HG02852 (cell line): ENCODE measurements at regions not wholly inside any gene's neighbourhood (a gene's known extent, or its start where the extent isn't known, plus 50 kb on each side); places are given as distances from the start of the nearest gene placed in this dataset.

Experiments
- ATAC-seq: cut with Tn5 transposase; IDR thresholded peaks from one replicate; pipeline ENCODE4 v1.9.1; 2021; ENCODE audit warnings: mild to moderate bottlenecking, moderate library complexity; ENCODE audit not compliant: unreplicated experiment

DNA sequence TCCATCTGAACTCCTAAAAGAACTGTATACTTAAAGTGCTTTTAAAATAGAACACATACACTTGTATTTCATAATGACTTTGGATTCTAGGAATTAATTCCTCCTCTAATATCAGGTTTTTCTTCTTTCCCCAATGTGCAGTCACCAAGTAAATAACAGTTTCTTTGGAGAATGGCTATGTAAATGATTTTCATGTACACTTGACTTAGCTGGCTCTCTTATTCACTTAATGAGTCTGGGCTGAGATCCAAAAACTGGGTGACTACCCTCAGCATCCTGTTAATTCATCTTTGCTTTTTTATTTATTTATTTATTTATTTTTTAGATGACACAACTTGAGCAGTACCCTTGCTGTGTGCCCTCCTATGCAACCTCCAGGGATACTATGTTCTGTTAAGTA lies 1003.7 kb downstream of the SLITRK1 start:
- ATAC-seq = no peak

DNA sequence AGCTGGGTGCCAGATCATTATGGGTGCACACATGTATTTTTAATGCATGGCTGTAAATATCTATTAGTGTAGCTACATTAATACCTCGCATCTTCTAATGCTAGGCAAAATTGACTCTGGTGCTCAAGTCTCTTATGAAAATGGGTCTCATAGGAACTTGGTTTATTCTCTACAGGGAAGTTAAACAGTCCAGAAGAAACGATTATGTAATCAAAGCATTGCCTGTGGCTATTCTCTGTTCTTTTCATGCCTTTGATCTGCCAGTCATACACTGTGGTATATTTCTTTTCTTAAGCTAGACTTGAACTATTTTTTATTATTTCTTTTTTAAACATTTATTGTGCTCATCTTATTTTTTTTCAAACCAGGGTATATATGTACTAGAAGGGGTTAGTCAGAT lies 1015.0 kb downstream of the SLITRK1 start:
- ATAC-seq = no peak

DNA sequence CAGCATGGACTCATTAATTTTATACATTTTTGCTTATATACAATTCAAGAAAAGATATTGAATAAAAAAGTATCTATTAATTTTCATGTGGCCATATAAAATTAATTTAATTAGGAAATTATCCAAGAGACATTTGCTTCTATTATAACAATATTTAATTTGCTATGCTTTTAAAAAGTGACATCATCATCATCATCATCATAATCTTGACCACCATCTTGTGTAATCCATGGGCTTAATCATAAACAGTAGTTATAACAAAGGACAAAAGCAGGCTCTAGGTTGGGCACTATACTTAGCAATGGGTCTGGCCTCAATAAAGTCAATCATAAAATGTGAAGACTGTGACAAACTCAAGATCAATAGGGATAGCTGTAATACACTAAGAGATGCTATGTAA lies 1031.6 kb downstream of the SLITRK1 start:
- no peak for ATAC-seq

DNA sequence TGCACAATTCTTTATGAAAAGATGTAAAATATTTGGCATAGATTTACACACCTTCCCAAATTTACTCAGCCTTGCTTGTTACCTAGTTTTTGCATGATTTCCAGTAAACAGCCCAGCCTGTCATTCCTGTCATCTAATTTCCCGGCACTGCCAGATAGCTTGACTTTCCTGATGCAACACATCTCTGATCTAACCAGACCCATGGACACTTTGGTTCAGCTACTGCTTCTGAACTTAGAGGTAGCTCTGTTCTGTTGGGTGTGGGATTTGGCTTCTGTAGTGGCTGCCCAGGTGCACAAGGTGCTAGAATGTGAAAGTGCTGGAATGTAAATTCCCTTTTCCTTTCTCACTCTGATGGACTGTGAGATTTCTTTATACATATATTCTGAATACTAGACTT lies 1033.5 kb downstream of the SLITRK1 start:
- no peak for ATAC-seq

DNA sequence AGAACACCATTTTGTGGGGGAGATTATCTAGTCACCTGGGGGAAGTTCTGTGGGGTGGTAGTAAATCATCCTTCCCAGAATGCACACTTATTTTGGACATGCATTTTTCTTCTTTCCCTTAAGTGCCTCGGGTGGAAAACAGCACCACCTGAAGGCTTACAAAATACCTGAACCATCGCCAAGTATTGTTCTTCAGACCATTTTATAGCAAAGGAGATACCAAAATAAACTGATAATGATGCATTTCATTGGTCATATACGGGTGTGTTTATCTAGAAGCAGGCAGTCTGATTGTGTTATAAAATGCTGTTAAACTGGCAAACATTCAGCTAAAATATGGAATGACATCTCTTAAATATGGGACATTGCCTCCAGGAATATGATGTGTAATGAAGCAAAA lies 1034.7 kb downstream of the SLITRK1 start:
- no peak for ATAC-seq

DNA sequence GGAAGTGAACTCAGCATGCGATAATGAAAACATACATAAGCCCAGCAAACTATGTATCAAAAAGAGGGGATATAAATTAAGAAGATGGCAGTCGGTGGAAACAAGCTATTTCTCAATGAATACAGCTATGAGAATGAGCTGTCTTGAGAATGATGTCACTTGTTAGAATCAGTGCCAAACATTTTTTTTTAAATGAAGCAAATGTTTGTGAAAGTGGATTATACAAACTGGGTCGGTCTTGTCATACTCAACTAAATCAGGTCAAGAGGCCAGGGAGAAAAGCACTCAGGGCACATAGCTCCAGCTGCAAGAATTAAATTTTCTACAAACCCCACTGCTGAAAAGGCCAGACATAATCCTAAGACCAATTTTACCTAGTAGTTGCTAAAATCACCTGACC lies 1048.4 kb downstream of the SLITRK1 start:
- no peak for ATAC-seq

DNA sequence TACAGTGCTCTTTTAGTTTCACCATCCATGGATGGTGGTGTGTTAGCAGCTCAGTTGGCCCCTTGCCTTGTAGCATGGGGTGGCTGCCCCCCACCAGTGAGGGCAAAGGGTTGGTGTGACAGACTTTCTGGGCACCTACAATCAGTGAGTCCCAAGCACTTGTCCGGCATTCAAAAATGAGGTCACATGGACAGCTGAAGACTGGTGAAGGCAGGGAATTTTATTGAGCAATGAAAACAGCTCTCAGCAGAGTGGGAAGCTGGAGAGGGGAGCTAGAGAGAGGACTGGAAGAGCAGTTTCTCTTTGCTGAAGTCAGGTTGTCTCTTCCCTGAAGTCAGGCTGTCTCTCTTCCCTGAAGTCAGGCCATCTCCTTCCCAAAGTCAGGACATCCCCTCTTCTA lies 1053.2 kb downstream of the SLITRK1 start:
- no peak for ATAC-seq

DNA sequence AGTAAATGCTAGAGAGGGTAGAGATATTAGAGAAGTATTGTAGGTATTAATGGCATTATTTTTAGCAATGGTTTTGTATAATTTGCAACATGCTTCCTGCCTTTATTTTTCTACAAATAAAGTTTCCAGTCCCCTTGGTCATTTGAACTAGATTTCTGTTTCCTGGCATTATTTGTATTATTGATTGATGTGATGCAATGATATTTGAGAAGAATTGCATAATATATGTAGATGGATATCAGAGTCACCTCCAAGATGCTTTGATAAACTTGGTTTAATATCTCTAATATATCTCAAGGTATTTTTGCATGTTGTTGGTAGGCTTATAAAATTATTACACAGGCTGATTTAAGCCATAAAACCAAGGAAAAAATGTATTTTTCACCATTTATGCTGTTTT lies 1054.5 kb downstream of the SLITRK1 start:
- ATAC-seq = no peak

DNA sequence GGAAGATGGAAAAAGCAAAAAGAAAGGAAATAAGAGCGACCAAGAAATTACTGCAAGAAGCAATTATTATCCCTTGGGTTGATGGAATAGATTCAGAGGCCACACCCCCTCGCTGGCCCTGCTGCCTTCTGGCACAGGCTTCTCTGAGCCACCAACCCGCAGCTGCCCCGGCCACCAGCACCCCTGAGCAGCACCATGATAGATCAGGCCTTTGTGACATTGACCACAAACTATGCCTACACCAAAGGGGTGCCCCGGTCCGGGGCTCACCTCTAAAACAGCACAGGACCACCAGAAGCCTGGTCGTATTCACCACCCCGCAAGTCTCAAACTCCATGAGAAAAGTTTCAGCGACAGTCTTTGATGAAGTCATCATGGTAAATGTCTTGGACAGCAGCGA lies 1059.3 kb downstream of the SLITRK1 start:
- ATAC-seq = no peak

DNA sequence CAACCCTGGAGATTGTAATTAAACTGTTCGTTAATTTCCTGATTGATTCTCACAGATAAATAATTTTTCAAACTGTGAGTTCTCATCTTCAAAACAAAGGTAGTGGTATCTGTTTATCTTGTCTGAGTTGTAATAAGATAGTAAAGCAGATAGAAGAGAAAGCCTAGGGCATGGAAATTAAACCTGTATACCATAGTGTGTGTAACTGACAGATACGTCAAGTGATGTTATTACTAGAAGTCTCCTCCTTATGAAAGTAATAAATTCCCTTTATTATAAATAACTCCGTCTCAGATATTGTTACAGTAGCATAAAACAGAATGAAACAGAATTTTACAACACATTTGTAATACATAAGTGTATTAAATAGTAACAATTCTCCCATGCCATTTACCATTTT lies 1065.1 kb downstream of the SLITRK1 start:
- no peak for ATAC-seq

DNA sequence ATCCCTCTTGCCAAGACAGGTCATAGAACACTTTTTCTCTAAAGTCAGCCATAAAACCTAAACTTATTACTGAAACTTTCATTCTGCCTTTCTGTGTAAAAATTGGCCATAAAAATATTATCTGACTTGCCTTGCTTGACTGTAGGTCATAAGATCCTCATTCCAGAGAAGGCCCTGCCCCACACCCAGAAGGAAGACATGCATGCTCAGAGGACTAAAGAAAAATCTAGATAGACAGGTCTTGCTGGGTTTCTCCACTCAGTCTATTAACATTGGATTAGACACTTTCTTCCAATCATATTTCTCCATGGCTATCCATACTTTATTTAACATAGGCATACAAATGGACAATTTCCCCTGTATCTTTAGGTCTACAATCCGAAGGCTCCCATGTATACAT lies 1066.5 kb downstream of the SLITRK1 start:
- no peak for ATAC-seq

DNA sequence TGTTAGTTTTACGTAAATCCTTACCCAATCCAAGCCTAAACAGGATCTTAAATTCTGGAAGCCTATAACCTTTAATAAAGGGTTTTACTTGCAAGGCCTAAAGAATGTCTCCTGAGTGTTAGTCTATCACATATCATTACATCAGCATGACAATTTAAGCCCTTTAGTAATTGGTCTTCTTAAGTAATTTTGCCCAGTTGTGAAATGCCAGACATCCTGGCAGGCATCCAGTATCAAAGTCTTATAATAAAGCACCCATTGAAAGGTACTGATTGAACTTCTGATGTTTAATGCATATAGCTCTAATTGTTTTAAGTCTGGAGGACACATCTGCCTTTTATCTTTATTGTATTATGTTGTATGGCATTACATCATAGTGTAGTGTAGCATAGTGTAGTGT lies 1078.9 kb downstream of the SLITRK1 start:
- ATAC-seq = no peak

DNA sequence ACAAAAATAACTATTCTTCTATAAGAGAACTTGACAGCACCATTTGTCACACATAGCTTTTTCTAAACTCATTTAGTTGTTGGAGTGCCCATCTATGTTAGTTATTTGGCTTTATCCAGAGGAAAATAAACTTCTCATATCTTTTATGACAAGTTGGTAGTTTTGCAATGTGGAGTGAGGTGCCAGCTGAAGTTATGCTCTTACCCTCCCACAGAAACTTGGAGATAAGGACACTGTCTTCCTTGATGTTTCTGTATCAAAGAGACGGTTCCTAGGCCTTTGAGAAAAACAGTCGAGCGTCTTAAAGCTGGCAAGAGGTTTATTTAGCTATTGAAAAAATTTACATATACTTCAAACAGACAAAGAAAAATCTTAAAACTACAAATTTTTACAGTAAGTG lies 1079.7 kb downstream of the SLITRK1 start:
- no peak for ATAC-seq

DNA sequence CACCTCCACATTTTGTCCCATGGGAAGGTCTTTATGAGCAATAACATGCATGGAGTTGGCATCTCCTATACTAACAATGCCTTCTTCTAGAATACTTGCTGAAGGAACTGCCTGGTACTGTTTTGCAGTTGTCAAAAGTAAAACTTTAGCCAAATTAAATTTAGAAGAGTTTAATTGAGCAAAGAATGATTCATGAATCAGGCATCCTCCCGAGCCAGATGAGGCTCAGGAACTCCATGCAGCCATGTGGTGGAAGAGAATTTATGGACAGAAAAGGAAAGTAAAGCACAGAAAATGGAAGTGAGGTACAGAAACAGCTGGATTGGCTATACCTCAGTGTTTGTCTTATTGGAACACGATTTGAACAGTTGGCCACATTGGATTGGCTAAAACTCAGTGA lies 1081.9 kb downstream of the SLITRK1 start:
- no peak for ATAC-seq

DNA sequence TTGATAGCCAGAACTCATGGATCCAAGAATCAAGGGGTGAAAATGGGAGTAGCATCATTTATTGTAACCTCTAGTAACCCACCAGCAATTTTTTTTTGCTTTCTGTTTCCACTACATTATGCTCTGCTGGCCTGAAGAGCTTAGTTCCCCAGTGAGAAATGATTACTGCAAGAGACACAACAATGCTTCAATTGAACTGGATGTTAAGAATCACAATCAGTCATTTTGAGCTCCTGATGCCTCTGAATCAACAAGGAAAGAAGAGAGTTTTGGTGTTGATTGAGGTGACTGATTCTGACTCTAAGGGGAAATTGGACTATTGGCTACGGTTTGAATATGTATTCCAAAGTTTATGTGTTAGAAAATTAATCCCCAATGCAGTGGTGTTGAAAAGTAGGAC lies 1084.4 kb downstream of the SLITRK1 start:
- no peak for ATAC-seq

DNA sequence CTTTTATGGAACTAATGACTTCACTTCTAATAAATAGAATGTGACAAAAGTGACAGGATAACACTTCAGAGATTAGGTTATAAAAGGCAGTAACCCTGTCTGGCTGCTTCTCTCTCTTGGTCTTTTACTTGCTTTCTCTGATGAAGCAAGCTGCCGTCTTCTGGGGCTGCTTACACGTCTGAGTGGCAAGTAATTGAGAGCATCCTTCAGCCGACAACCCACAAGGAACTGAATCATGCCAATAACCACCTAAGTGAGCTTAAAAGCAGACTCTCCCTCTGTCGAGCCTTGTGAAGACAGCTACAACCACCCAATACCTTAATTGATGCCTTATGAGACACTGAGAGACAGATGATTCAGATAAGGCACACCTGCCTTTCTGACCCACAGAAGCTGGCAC lies 1091.2 kb downstream of the SLITRK1 start:
- ATAC-seq = no peak

DNA sequence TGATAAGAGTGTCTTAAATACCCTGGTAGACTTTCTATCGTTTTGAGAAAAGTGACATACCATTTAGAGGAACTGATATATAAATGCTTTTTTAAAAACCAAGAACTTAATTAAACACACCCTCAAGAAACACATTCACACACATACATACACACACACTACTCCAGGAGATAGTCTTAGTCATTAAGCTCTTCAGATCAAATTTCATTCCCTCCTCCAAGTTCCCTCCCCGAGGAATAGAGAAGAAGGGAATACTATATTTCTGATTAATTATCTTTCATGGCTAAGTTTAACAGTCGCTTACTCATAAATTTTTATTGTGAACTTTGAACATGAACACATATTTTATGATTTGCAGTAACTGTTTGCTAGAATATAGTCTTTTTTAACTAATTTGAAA lies 1109.5 kb downstream of the SLITRK1 start:
- no peak for ATAC-seq

DNA sequence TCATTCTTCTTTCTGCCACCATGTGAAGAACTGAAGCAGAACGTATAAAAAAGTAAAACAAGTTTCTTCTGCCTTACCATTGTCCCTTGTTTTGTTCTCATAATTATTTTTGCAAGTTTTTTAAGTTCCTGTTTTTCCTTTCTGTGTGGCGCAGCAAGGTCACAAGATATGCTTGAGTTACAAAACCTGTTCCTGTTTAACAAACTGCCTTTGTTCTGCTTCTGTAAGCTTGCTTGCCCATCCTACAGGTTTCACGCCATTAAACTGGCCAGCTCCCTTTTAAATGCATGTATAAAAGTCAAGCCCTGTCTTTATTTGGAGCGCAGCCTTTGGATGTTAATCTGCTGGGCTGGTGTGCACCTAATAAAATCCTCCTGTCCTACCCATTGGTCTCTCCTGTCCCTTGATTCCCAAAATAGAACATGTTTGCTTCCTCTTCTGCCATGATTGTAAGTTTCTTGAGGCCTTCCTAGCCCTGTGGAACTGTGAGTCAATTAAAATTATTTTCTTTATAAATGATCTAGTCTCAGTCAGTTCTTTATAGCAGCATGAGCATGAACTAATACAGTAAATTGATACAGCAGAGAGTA lies 1115.4 kb downstream of the SLITRK1 start:
- ATAC-seq = no peak

DNA sequence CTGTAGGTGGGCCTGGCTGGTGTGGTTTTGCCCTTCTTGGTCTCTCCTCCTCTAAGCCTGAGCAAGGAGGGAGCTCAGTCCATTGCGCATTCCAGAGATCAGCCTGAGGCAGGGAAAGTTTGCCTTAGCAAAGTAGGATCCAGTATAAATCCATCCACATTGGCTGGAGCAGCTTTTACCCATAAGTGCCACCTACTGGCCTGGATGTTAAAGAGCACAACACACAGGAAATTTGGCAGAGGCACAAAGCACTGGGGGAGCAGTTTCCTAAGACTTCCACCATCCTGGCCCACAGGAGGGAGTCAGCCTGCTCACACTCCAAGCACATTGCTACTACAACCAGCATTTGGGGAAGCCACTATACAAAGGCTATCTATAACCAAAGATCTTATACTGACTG lies 1124.2 kb downstream of the SLITRK1 start:
- no peak for ATAC-seq

DNA sequence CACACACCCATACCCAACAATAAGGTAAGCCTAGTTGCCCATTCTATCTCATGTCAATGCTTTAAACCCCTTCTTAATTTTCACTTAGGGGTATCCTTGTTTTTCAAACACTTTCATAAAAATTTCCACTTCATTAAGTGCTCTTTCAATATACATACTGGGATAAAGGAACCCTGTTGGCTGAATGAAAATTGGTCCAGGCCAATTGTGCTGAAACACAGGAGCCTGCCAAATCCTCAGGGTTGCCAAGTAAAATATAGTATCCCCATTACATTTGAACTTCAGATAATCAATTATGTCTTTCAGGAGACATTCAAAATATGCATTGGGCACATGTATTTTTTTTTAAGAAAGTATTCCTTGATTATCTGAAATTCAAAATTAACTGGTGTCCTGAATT lies 1131.1 kb downstream of the SLITRK1 start:
- ATAC-seq = no peak

DNA sequence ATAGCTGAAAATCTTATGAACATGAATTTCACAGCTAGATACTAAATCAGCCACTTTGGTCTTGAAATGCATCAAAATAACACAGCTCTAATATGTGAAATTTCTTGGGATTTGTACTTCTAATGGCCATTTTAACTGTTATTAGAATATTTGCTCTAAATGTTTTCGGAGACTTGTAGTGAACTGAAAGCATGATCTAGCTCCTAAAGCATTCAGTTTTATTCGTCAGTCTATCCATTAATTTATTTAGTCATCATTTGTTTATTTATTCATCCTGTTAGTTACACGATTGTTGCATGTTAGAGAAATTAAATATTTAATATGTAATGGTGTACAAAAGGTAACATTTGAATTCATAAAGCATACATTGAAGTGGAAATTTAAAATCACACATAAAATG lies 1132.7 kb downstream of the SLITRK1 start:
- no peak for ATAC-seq

DNA sequence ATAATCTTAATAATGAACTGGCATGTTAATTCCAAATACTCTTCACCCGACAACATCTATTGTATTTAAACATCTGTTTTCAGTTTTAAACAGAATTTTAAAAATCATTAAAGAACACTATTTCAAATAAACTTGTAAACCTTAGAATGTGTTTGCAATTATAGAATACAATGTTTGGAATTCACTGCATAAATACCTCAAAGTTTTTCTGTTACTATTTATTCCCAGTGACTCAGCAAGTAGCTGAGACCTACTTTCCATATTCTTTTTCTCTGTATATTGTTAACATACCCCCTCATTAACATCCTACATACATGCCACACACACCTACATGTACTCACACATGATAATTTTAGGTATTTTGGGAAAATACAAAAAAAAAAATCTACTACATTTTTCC lies 1134.3 kb downstream of the SLITRK1 start:
- no peak for ATAC-seq

DNA sequence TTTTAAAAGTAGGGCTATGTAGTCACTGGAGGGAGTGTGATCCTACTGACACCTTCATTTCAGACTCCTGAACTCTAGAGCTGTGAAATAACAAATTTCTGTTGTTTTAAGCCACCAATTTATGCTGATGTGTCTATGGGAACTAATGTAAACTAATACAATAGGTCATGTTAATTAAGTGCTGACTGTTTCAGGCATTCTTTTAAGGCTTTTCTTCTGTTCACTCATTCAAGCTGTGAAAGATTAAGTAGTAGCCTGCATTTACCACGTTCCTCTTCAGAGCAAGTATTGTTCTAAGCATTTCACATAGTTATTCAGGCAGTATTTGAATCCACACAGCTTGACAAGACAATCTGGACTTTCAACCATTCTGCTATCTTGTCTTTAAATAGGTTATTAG lies 1135.0 kb downstream of the SLITRK1 start:
- ATAC-seq = no peak

DNA sequence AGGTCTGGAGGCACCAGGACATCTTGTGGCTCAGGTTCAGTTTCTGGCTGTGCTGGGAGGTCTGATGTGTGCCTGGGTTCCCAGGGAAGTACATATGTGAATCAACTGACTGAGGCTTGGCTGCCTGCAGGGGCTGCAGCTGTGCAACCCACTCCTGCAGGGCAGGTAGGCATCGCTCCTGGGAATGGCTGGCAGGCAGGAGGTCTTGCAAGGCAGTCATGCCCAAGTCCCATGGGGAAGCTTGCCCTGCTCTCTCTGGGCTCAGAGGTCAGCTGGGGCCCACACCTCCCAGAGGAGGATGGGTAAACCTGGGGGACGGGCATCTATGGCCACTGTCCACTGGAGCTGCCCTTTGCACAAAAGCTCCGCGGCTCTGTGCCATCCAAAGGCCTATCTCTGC lies 1141.8 kb downstream of the SLITRK1 start:
- ATAC-seq = no peak
